HG03159 (cell line): ENCODE measurements at regions not wholly inside any gene's neighbourhood (a gene's known extent, or its start where the extent isn't known, plus 50 kb on each side); places are given as distances from the start of the nearest gene placed in this dataset.

Experiments
- ATAC-seq: cut with Tn5 transposase; IDR thresholded peaks from one replicate; pipeline ENCODE4 v1.9.1; 2021; ENCODE audit warnings: mild to moderate bottlenecking, moderate library complexity; ENCODE audit not compliant: unreplicated experiment

GRCh38 chr7:50209461-50210135 lies 94.9 kb upstream of the IKZF1 start:
- ATAC-seq, result no peak

- ATAC-seq, result no peak
These were observed 96.0 kb upstream of the IKZF1 start for GRCh38 chr7:50208378-50208982.

DNA sequence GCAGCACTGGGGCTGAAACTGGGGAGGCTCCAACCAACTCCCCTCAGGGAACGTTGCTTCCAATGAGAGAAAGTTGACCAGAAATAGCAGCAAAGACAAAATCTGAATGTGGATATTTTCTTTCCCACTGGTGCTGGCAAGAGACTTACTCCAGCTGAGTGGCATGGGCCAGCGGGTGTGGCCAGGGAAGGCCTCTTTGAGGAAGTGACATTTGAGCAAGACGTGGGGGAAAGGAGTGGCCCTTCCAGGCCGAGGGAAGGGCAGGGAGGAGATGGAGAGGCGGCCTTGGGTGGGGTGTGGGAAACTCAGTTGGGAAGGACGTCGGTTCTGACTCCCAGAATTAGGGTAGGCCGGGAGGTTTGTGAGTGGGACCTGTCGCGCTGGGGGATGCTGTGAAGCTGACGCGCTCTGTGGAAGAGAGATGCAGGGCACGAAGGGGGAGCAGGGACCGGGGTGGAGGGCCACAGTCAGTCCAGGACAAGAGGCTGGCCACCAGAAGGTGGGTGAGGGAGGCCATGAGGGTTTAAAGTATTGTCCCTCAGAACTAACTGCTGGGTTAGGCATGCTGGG lies 96.7 kb upstream of the IKZF1 start:
- ATAC-seq, result no peak

GRCh38 chr7:50207251-50207564 lies 97.3 kb upstream of the IKZF1 start:
- no peak for ATAC-seq

GRCh38 chr7:50206453-50207250 lies 97.9 kb upstream of the IKZF1 start:
- no peak for ATAC-seq

DNA sequence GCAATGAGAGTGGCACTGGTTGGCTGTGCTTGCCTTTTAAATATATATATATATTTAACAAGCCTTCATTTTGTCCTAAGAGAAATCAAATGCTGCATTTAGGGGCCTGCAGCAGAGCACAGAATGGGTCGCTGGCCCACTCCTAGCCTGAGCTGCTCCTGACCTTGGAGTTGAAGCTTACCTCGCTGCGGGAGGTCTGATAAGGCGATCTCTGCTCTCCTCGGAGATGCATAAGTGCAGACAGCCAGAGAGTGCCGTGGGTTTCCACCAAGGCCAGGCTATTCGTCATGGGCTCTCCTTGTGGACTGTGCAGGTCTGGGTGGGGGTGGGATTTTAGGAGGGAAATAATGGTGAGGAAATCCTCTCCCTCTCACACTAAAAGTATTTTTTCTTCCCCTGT lies 99.5 kb upstream of the IKZF1 start:
- no peak for ATAC-seq

DNA sequence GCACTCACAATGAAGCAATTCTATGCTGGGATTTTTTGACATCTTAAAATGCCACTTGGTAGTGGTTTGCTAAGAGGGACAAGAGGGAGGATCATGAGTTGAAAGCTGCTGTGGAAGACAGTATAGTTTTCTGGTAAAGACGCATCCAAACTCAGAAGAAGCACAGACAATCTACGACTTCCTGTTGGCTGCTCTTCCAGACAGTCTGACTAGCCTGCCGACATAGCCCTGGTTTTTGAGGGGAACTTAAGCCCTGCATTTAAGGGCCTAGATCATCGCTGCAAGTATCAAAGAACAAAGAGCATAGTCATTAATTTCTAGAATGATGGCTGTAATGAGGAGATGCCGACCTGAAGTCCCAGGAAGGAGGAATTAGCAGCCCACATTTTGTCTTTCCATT lies 99.9 kb upstream of the IKZF1 start:
- ATAC-seq, result no peak

DNA sequence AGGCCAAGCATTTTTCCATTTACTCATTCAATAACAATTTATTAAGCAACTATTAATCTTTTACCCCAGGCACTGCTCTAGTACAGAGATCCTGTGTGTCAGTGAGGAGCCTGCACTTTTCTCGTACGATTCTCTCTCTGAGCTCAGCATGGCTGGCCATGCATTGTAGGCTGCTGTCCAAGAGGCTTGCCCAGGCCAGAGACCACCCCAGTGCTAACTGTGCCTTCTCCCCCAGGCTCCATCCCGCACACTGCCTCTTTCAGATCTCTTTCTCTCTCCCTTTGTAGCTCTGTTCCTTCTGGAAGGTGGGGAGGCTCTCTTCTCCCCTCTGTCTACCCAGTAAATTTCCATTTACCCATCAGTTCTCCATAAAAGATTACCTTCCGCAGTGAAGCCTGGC lies 101.0 kb upstream of the IKZF1 start:
- ATAC-seq, result no peak

GRCh38 chr7:50202052-50202555 lies 102.4 kb upstream of the IKZF1 start:
- ATAC-seq, result no peak

- ATAC-seq, result no peak
These were observed 104.7 kb upstream of the IKZF1 start for GRCh38 chr7:50199824-50200223.

- peak; percentile 66 for ATAC-seq
These were observed 104.5 kb upstream of the ZPBP start for GRCh38 chr7:50197549-50197948.

GRCh38 chr7:50196719-50197118 lies 103.7 kb upstream of the ZPBP start:
- ATAC-seq, result no peak

DNA sequence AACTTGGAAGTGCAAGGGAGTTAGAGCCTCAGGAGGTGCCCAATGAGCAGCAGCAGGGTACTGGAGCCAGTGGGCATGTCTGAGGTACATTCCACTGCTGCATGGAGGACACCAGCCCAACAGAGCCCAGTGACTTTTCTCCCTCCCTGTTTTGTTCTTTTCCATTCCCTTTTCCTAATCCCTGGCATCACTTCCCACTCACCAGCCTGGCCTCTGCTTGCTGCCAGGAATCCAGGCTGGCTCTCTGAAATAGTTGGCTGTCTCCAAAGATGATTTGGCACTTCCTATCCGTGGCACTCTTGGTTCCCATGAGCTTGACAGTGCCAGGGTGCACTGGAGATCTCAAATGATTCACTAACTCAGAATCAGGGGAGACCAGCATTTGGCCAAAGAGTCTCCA lies 97.7 kb upstream of the ZPBP start:
- no peak for ATAC-seq

DNA sequence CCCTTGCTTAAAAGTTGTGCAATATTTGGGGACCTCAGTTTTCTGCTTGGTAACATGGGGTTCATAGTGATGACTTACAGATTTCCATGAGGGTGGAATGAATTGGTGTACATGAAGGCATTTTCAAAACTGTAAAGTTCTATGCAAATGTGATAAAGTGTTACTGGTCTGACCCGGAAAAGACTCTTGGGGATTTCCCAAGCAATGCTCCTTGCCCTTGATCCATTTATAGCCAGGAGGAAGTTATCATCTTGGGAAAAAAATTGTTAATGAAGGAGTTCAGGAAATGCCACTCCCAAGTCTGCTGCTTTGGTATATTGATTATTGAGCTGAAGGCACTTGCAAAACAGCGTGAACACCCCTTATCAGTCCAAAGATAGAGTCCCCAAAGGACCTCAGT lies 96.3 kb upstream of the ZPBP start:
- no peak for ATAC-seq

GRCh38 chr7:50185951-50186682 lies 93.1 kb upstream of the ZPBP start:
- no peak for ATAC-seq

- no peak for ATAC-seq
These were observed 92.2 kb upstream of the ZPBP start for GRCh38 chr7:50185208-50185607.

- ATAC-seq, result no peak
These were observed 91.4 kb upstream of the ZPBP start for GRCh38 chr7:50184271-50184990.

- no peak for ATAC-seq
These were observed 89.7 kb upstream of the ZPBP start for GRCh38 chr7:50182759-50183158.

DNA sequence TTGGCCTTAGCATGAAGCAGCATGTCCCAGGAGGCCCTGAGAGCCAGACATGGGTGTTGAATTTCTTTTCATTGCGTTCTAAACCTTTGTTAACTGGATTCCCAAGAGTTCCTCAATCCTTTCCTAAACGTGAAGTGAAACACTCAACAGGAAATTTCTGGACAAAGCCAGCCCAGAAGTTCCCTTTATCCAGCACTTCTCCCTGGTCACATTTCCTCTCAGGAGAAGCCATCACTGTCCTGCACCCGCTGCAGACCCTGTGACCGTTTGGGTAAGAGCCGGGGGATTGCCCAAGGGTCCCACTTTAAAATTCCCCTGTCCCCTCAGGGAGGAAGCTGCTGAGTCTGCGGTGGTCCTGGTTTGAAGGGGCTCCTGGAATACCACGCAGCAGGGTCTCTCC lies 88.0 kb upstream of the ZPBP start:
- ATAC-seq, result no peak

DNA sequence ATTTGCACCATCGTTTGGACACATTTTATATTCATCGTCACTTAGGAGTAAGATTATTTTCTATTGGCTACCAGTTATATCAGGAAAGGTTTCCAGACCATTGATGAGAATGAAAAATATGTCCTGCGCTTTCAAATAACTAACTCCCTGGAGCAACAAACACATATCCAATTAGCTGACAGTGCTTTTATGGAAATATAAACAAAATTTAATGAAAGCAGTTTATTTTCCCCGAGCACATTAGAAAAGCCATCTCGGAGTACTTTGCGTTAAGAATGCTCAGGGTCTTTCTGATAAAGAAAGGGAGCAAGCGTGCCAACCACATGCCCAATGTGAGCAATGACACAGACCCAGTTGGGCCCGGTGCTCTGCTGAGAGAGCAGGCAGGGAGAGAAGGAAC lies 85.1 kb upstream of the ZPBP start:
- ATAC-seq, result no peak
